Neural cell (in vitro differentiated cells): ENCODE measurements at regions not wholly inside any gene's neighbourhood (a gene's known extent, or its start where the extent isn't known, plus 50 kb on each side); places are given as distances from the start of the nearest gene placed in this dataset.

Source experiments
- H2AFZ ChIP-seq: fragments of 200-600, 300-800 bp; sonication (generic), shearing (Covaris generic); 2 replicates; pipeline ENCODE4 v1.6.0; 2014; ENCODE audit warnings: low read depth, mild to moderate bottlenecking, antibody characterized with exemption, low read length, moderate library complexity
- H3F3A ChIP-seq: fragments of 200-600 bp; shearing (Covaris generic); 2 replicates; pipeline ENCODE4 v1.6.1; 2016; ENCODE audit warnings: mild to moderate bottlenecking, moderate library complexity, mixed read lengths, antibody characterized with exemption, low read length; ENCODE audit not compliant: insufficient read depth, poor library complexity, severe bottlenecking
- H3K27ac ChIP-seq: fragments of 200-600, 300-800 bp; sonication (generic), shearing (Covaris generic); 2 replicates; pipeline ENCODE4 v1.5.1; 2014; ENCODE audit warnings: mild to moderate bottlenecking, low read length, moderate library complexity
- H3K27me3 ChIP-seq: fragments of 300-800, 200-600 bp; sonication (generic), shearing (Covaris generic); 2 replicates; pipeline ENCODE4 v1.6.0; 2014; ENCODE audit warnings: mild to moderate bottlenecking, low read depth, low read length, moderate library complexity; ENCODE audit not compliant: insufficient read depth
- H3K36me3 ChIP-seq: fragments of 300-800, 200-600 bp; sonication (generic), shearing (Covaris generic); 2 replicates; pipeline ENCODE4 v1.5.1; 2014; ENCODE audit warnings: mild to moderate bottlenecking, antibody characterized with exemption, low read length, moderate library complexity; ENCODE audit not compliant: insufficient read depth
- H3K4me2 ChIP-seq: fragments of 300-800, 200-600 bp; sonication (generic), shearing (Covaris generic); 2 replicates; pipeline ENCODE4 v1.6.0; 2014; ENCODE audit warnings: mild to moderate bottlenecking, low read length
- H3K4me3 ChIP-seq: fragments of 300-800, 200-600 bp; sonication (generic), shearing (Covaris generic); 2 replicates; pipeline ENCODE4 v1.5.1; 2014; ENCODE audit warnings: mild to moderate bottlenecking, low read length, moderate library complexity
- H3K79me2 ChIP-seq: fragments of 200-600 bp; shearing (Covaris generic); replicated peaks from 2 replicates; pipeline ENCODE4 v1.6.0; 2014; ENCODE audit warnings: mild to moderate bottlenecking, low read length, moderate library complexity; ENCODE audit not compliant: insufficient read depth
- H3K9ac ChIP-seq: fragments of 300-800, 200-600 bp; sonication (generic), shearing (Covaris generic); 2 replicates; pipeline ENCODE4 v1.6.1; 2016; ENCODE audit warnings: mild to moderate bottlenecking, low read length, mixed read lengths
- H3K9me2 ChIP-seq: fragments of 200-600 bp; shearing (Covaris generic); 2 replicates; pipeline ENCODE4 v1.6.1; 2016; ENCODE audit warnings: mild to moderate bottlenecking, low read length, mixed read lengths; ENCODE audit not compliant: insufficient read depth
- H3K9me3 ChIP-seq: fragments of 200-600, 300-800 bp; sonication (generic), shearing (Covaris generic); 2 replicates; pipeline ENCODE4 v1.6.1; 2016; ENCODE audit warnings: mild to moderate bottlenecking, mixed run types, low read length, moderate library complexity, mixed read lengths
- H4K20me1 ChIP-seq: fragments of 200-600 bp; shearing (Covaris generic); 2 replicates; pipeline ENCODE4 v1.6.1; 2016; ENCODE audit warnings: mild to moderate bottlenecking, mixed run types; ENCODE audit not compliant: insufficient read depth
- EP300 ChIP-seq: fragments of 450-650 bp; conservative IDR thresholded peaks from 2 replicates; pipeline ENCODE4 v1.6.1; 2014; ENCODE audit warnings: antibody characterized with exemption, mild to moderate bottlenecking, moderate library complexity; ENCODE audit not compliant: poor library complexity, severe bottlenecking
- EZH2 ChIP-seq: fragments of 200-600, 300-800 bp; shearing (Covaris generic), sonication (generic); IDR thresholded peaks from 2 replicates; pipeline ENCODE4 v1.6.1; 2014; ENCODE audit warnings: antibody characterized with exemption, low read length, borderline replicate concordance, mild to moderate bottlenecking; ENCODE audit not compliant: insufficient read depth, poor library complexity, severe bottlenecking
- MXI1 ChIP-seq: fragments of 450-650 bp; conservative IDR thresholded peaks from 2 replicates; pipeline ENCODE4 v1.6.1; 2014; ENCODE audit warnings: antibody characterized with exemption, mild to moderate bottlenecking; ENCODE audit not compliant: poor library complexity, severe bottlenecking
- POLR2AphosphoS5 ChIP-seq: IDR thresholded peaks from 2 replicates; pipeline ENCODE4 v1.6.1; 2012
- RAD21 ChIP-seq: fragments of 450-650 bp; conservative IDR thresholded peaks from 2 replicates; pipeline ENCODE4 v1.6.1; 2014; ENCODE audit warnings: antibody characterized with exemption, mild to moderate bottlenecking, moderate library complexity
- SMC3 ChIP-seq: fragments of 450-650 bp; conservative IDR thresholded peaks from 2 replicates; pipeline ENCODE4 v1.6.1; 2014; ENCODE audit warnings: antibody characterized with exemption, mild to moderate bottlenecking, moderate library complexity; ENCODE audit not compliant: poor library complexity
- TAF1 ChIP-seq: IDR thresholded peaks from 2 replicates; pipeline ENCODE4 v1.6.1; 2012; ENCODE audit warnings: low read depth
- TF ChIP-seq, protein P1 (sequence below): fragments of 450-650 bp; IDR thresholded peaks from 2 replicates; pipeline ENCODE4 v1.5.1; 2014; ENCODE audit warnings: antibody characterized with exemption, mild to moderate bottlenecking, moderate library complexity; ENCODE audit not compliant: poor library complexity, severe bottlenecking
- TF ChIP-seq, protein P2 (sequence below): IDR thresholded peaks from 2 replicates; pipeline ENCODE4 v1.6.1; 2012; ENCODE audit warnings: borderline replicate concordance

DNA sequence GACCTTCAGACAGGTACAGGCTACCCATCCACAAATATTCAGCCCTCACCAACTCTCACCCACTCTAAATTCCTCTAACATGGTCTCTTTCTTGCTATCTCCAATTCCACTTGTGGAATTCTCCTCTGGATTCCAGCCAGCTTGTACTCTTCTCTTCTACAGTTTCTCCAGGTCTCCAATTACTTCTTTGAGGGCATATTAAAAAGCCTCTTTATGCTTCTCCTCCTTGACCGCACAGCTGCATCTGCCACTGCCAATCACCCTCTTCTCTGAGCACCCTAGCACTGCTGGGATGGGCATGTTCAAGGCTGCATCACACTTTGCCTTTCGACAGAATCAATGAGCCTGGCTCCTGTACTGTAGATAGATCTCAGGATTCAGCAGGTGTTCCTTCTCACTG is 101.5 kb upstream of the ANKRD1 start:
- no peaks in the 10 kb centered on the region for H3K79me2 ChIP-seq
- H3K4me3 ChIP-seq: no peak overlapping the region
- H3K4me2 ChIP-seq: no peak overlapping the region

DNA sequence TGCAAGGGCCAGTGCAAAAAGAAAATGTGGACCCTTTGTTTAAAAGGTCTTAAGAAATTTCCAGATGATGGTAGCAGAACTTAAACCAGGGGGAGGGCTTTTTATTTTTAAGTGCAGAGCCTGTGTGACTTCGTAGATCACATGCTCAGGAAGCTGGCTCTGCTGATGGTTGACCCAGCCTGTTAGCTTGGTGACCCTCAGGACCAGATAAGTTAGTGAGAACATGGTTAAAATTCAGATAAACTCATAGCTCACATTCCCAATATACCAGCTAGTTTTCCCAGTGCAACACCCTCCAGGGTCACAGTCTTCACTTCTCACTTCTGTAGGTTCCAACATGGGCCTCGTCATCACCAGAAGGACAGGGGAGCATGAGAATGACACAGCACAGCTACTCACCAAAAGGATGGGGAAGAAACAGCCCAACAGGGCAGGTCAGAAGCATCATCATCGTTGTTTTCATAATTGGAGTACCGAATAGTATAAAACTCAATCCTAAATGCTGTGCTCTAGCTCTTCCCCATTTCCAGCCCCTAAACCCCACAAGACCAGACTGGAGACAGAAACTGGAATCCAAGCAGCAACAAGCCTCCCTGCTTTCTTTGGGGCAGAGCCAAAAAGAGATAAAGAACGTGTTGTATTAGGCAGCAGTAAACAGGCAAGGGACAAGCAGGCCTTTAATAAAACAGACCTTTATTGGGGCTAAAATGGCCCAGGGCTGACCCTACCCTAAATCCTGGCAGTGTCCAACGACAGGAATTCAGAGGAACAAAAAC is 102.2 kb upstream of the ANKRD1 start:
- Histone ChIP-seq H3K36me3 (no peaks in the 10 kb centered on the region), H3K4me2 (no peak overlapping the region), H3K9me3 (no peaks in the 10 kb centered on the region), H3F3A (no peaks in the 10 kb centered on the region), H3K27me3 (no peaks in the 10 kb centered on the region), H3K9ac (peak overlapping the region; percentile 24), H3K4me3 (no peak overlapping the region), H2AFZ (peak overlapping the region; percentile 18), H3K27ac (peak overlapping the region; percentile 29), H3K79me2 (no peaks in the 10 kb centered on the region), H4K20me1 (no peaks in the 10 kb centered on the region), H3K9me2 (no peaks in the 10 kb centered on the region)
- TF ChIP-seq, protein P1, sequence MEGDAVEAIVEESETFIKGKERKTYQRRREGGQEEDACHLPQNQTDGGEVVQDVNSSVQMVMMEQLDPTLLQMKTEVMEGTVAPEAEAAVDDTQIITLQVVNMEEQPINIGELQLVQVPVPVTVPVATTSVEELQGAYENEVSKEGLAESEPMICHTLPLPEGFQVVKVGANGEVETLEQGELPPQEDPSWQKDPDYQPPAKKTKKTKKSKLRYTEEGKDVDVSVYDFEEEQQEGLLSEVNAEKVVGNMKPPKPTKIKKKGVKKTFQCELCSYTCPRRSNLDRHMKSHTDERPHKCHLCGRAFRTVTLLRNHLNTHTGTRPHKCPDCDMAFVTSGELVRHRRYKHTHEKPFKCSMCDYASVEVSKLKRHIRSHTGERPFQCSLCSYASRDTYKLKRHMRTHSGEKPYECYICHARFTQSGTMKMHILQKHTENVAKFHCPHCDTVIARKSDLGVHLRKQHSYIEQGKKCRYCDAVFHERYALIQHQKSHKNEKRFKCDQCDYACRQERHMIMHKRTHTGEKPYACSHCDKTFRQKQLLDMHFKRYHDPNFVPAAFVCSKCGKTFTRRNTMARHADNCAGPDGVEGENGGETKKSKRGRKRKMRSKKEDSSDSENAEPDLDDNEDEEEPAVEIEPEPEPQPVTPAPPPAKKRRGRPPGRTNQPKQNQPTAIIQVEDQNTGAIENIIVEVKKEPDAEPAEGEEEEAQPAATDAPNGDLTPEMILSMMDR: no peak
- TF ChIP-seq RAD21: no peak
- TF ChIP-seq MXI1: no peak
- TF ChIP-seq SMC3: no peak
- no peak for TF ChIP-seq EZH2
- no peak for TF ChIP-seq EP300
- TF ChIP-seq, protein P2, sequence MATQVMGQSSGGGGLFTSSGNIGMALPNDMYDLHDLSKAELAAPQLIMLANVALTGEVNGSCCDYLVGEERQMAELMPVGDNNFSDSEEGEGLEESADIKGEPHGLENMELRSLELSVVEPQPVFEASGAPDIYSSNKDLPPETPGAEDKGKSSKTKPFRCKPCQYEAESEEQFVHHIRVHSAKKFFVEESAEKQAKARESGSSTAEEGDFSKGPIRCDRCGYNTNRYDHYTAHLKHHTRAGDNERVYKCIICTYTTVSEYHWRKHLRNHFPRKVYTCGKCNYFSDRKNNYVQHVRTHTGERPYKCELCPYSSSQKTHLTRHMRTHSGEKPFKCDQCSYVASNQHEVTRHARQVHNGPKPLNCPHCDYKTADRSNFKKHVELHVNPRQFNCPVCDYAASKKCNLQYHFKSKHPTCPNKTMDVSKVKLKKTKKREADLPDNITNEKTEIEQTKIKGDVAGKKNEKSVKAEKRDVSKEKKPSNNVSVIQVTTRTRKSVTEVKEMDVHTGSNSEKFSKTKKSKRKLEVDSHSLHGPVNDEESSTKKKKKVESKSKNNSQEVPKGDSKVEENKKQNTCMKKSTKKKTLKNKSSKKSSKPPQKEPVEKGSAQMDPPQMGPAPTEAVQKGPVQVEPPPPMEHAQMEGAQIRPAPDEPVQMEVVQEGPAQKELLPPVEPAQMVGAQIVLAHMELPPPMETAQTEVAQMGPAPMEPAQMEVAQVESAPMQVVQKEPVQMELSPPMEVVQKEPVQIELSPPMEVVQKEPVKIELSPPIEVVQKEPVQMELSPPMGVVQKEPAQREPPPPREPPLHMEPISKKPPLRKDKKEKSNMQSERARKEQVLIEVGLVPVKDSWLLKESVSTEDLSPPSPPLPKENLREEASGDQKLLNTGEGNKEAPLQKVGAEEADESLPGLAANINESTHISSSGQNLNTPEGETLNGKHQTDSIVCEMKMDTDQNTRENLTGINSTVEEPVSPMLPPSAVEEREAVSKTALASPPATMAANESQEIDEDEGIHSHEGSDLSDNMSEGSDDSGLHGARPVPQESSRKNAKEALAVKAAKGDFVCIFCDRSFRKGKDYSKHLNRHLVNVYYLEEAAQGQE: no peak
- no peak for TF ChIP-seq TAF1
- TF ChIP-seq POLR2AphosphoS5: no peak

More for the DNA sequence above, 101.5 kb upstream of the ANKRD1 start:
- Histone ChIP-seq H3K27ac (no peak overlapping the region), H3K27me3 (no peaks in the 10 kb centered on the region), H3K9me2 (no peaks in the 10 kb centered on the region), H2AFZ (no peak overlapping the region), H4K20me1 (no peaks in the 10 kb centered on the region), H3K9me3 (no peaks in the 10 kb centered on the region), H3F3A (no peaks in the 10 kb centered on the region), H3K9ac (no peak overlapping the region), H3K36me3 (no peaks in the 10 kb centered on the region)
- no peak for TF ChIP-seq EP300
